ENCODE measurements at regions not wholly inside any gene's neighbourhood (a gene's known extent, or its start where the extent isn't known, plus 50 kb on each side); places are given as distances from the start of the nearest gene placed in this dataset.

DNA sequence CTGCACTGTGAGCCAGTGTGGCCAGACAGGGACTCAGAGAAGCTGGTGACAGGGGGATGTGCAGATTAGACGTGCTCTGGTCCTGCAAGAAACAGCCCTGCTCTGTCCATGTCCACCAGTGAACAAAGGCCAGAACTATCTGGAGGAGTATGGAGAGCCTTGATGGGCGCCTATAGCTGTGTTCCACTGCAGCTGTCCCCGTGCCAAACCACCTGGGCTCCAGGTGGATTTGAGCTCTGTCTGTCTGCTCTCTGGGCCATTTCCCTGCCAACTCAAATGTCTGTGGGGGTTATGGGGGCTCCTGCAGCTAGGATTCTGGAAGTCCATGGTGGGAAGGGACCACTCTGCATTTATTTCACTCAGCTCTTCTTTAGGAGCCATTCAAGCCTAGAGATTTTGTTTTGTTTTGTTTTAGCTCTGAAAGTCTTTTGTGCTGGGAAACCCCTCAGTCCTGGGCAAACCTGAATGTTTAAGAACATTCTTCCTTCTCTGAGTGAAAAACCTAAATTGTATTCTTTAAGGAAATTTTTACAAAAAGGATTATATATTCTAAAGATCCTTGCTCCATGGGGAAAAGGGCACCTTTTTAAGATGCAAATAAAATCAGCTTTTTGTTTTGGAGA lies 1039.5 kb upstream of the SORCS1 start (continued):
- TF ChIP-seq, protein P1, sequence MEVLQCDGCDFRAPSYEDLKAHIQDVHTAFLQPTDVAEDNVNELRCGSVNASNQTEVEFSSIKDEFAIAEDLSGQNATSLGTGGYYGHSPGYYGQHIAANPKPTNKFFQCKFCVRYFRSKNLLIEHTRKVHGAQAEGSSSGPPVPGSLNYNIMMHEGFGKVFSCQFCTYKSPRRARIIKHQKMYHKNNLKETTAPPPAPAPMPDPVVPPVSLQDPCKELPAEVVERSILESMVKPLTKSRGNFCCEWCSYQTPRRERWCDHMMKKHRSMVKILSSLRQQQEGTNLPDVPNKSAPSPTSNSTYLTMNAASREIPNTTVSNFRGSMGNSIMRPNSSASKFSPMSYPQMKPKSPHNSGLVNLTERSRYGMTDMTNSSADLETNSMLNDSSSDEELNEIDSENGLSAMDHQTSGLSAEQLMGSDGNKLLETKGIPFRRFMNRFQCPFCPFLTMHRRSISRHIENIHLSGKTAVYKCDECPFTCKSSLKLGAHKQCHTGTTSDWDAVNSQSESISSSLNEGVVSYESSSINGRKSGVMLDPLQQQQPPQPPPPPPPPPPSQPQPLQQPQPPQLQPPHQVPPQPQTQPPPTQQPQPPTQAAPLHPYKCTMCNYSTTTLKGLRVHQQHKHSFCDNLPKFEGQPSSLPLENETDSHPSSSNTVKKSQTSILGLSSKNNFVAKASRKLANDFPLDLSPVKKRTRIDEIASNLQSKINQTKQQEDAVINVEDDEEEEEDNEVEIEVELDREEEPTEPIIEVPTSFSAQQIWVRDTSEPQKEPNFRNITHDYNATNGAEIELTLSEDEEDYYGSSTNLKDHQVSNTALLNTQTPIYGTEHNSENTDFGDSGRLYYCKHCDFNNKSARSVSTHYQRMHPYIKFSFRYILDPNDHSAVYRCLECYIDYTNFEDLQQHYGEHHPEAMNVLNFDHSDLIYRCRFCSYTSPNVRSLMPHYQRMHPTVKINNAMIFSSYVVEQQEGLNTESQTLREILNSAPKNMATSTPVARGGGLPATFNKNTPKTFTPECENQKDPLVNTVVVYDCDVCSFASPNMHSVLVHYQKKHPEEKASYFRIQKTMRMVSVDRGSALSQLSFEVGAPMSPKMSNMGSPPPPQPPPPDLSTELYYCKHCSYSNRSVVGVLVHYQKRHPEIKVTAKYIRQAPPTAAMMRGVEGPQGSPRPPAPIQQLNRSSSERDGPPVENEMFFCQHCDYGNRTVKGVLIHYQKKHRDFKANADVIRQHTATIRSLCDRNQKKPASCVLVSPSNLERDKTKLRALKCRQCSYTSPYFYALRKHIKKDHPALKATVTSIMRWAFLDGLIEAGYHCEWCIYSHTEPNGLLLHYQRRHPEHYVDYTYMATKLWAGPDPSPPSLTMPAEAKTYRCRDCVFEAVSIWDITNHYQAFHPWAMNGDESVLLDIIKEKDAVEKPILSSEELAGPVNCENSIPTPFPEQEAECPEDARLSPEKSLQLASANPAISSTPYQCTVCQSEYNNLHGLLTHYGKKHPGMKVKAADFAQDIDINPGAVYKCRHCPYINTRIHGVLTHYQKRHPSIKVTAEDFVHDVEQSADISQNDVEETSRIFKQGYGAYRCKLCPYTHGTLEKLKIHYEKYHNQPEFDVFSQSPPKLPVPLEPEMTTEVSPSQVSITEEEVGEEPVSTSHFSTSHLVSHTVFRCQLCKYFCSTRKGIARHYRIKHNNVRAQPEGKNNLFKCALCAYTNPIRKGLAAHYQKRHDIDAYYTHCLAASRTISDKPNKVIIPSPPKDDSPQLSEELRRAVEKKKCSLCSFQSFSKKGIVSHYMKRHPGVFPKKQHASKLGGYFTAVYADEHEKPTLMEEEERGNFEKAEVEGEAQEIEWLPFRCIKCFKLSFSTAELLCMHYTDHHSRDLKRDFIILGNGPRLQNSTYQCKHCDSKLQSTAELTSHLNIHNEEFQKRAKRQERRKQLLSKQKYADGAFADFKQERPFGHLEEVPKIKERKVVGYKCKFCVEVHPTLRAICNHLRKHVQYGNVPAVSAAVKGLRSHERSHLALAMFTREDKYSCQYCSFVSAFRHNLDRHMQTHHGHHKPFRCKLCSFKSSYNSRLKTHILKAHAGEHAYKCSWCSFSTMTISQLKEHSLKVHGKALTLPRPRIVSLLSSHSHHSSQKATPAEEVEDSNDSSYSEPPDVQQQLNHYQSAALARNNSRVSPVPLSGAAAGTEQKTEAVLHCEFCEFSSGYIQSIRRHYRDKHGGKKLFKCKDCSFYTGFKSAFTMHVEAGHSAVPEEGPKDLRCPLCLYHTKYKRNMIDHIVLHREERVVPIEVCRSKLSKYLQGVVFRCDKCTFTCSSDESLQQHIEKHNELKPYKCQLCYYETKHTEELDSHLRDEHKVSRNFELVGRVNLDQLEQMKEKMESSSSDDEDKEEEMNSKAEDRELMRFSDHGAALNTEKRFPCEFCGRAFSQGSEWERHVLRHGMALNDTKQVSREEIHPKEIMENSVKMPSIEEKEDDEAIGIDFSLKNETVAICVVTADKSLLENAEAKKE (CRISPR knock-in tag; IDR thresholded peaks at IDR 0.05) = no peak
- TF ChIP-seq REST (IDR thresholded peaks at IDR 0.05; ENCODE audit: unreplicated experiment) (no peak), EZH2phosphoT487 (IDR thresholded peaks at IDR 0.05; ENCODE audit: unreplicated experiment) (no peak), JUNB (IDR thresholded peaks at IDR 0.05; ENCODE audit: unreplicated experiment) (no peak)

DNA sequence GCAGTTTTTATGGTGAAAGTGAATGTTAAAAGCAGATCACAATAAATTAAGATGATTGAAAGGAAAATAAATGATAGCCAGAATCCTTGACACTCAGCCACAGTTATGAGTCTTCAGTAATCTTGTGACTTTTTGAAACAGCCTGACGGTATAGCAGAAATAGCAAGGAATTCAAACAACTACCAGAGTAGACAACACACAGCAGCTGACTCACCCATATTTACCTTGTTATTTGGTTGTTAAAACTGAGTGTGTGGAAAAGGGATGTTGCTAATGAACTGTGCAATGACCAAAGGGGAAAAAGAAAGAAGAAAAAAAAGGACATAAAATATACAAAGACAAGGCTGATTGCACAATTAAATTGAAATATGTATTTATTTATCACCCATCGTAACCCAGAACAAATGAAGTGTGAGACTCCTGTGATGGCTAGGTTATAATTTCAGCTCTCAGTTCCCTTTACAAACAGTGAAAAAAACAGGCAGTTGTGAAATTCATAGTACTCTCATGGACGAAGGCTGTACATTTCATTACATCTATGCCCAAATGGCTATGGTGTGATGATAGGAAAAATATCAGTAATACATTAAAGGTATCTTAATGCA lies 1023.0 kb upstream of the SORCS1 start:
- H3K79me2 ChIP-seq (replicated peaks; ENCODE audit: insufficient read depth) = no peaks in the 10 kb centered on the region
- no peak overlapping the region for H3K4me3 Mint-ChIP-seq
- TF ChIP-seq ZNF114 (CRISPR knock-in tag; IDR thresholded peaks at IDR 0.05) (no peak), REST (IDR thresholded peaks at IDR 0.05; ENCODE audit: unreplicated experiment) (no peak)

More for the DNA sequence above, 1023.0 kb upstream of the SORCS1 start:
- Histone ChIP-seq H3K4me3 (no peak overlapping the region), H2AFZ (no peak overlapping the region), H3K4me2 (no peak overlapping the region), H3K9me2 (ENCODE audit: insufficient read depth) (no peaks in the 10 kb centered on the region; the same call in 1 of the 2 replicates), H3K36me3 (ENCODE audit: insufficient read depth) (no peaks in the 10 kb centered on the region), H3K4me1 (ENCODE audit: insufficient read depth) (no peaks in the 10 kb centered on the region), H4K20me1 (replicated peaks; ENCODE audit: insufficient read depth) (no peaks in the 10 kb centered on the region), H3K27ac (ENCODE audit: low read depth) (no peak overlapping the region), H3F3A (replicated peaks; ENCODE audit: low read depth) (no peaks in the 10 kb centered on the region), H3K27me3 (ENCODE audit: insufficient read depth) (no peaks in the 10 kb centered on the region)
- DNase-seq (ENCODE audit: low spot score) (no peak), ATAC-seq (no peak)
- Mint-ChIP-seq H3K4me1 (no peaks in the 10 kb centered on the region), H3K27ac (no peak overlapping the region), H3K9me3 (no peaks in the 10 kb centered on the region; the same call in 2 of the 3 replicates), H3K36me3 (ENCODE audit: low read depth) (no peaks in the 10 kb centered on the region), H3K27me3 (ENCODE audit: insufficient read depth, low read depth, poor library complexity) (no peaks in the 10 kb centered on the region)

Measured in GM23338 (cell line).